AG09319 (cell line): ENCODE measurements at regions not wholly inside any gene's neighbourhood (a gene's known extent, or its start where the extent isn't known, plus 50 kb on each side); places are given as distances from the start of the nearest gene placed in this dataset.
A peak's percentile ranks its signal among the peaks of the same experiment; 100 is the strongest.

Source experiments
- DNase-seq: peaks from one replicate; pipeline ENCODE4 v3.0.0-alpha.2; 2010; ENCODE audit warnings: low read depth; ENCODE audit errors: extremely low read depth
- TF ChIP-seq, protein P1 (sequence below): IDR thresholded peaks from 2 replicates; pipeline ENCODE4 v1.5.1; 2011; ENCODE audit warnings: low read depth, mild to moderate bottlenecking, inconsistent platforms, low read length, moderate library complexity

DNA sequence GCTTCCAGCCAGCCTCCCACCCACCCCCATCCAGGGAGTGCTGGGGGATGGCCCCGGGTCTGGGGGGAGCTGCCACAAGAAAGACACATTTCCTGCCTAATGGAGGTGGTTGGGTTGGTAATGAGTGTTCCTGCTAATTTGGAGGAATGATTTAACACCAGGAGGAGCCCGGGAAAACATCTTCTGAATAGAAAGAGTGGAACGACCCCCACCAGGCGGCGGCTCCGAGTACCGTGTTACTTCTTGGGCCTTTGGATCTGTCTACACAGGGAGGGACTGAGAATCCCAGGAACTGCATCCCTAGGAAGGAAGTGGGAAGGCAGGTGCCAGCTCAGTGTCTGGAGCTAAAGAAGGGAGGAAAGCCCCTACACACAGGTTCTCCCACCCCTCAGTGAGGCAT lies 64.6 kb downstream of the TSPAN17 start:
- TF ChIP-seq, protein P1, sequence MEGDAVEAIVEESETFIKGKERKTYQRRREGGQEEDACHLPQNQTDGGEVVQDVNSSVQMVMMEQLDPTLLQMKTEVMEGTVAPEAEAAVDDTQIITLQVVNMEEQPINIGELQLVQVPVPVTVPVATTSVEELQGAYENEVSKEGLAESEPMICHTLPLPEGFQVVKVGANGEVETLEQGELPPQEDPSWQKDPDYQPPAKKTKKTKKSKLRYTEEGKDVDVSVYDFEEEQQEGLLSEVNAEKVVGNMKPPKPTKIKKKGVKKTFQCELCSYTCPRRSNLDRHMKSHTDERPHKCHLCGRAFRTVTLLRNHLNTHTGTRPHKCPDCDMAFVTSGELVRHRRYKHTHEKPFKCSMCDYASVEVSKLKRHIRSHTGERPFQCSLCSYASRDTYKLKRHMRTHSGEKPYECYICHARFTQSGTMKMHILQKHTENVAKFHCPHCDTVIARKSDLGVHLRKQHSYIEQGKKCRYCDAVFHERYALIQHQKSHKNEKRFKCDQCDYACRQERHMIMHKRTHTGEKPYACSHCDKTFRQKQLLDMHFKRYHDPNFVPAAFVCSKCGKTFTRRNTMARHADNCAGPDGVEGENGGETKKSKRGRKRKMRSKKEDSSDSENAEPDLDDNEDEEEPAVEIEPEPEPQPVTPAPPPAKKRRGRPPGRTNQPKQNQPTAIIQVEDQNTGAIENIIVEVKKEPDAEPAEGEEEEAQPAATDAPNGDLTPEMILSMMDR: no peak
- no peak for DNase-seq

DNA sequence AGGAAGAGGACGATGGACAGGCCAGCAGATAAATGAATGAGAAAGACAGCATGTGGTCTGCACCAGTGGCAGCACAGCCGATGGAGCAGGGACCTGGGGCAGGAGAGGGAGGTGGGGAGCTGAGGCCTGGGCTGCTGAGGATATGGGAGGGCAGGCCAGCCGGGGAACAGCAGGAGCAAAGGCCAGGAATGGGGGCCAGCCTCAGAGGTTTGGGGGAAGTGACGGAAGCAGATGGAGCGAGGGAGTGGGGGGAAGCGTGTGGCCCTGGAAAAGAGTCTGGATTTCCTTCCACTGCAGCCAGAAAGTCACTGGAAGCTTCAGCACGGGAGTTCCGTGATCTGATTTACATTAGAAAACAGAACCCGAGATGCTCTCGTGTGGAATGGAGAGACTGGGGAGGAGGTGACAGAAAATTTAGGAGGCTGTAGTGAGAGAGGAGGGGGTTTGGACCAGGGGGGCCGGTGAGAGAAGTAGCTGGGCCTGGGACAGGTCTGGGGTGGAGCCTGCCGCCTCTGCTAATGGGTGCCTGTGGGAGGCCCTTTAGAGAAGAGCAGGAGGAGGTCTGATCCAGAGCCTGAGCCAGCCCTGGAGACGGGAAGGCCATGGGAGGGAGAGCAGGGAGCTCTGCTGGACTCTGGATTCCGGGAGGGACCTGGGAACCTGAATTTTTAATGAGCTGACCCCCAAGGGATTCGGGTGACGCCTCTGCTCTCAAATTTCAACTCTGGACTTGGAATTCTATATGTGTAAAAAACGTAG lies 65.4 kb downstream of the TSPAN17 start:
- DNase-seq: no peak
- TF ChIP-seq, protein P1: no peak

DNA sequence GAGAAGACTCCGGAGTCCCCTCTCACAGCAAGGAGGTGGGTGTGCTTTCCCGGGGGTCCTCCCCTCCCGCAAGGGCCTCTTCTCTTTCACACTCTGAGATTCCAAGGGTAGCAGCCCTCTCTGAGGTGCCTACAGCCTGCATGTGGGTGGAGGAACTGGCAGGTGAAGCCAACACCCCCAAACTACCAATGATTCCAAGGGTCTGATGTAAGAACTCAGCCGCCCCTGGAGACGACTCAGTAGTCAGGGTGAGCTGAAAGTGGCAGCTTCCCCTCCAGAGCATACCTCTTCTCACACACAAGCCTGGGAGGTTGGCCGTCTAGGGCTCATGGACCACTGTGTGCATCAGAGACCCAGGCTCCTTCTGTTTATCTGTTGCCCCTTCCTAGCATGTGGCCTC lies 66.1 kb downstream of the TSPAN17 start:
- no peak for DNase-seq
- TF ChIP-seq, protein P1: no peak

DNA sequence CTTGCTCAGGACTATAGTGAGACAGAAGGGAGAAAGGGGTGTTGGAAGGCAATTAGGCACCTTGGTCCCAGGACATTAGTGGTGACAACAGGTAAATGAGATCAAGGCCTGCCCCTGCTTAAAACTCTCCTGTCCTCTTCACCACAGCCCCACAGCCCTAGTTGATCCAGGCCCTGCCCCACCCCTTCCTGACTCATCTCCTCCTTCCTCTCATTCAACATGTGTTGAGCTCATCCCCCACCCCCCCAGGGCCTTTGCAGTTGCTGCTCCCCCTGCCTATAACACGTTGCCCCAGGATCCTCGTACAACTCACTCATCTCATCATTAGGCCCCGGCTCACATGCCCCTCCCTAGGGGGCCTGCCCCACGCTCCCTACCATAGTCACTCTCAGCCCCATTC lies 66.8 kb downstream of the TSPAN17 start:
- DNase-seq: no peak
- TF ChIP-seq, protein P1: no peak

DNA sequence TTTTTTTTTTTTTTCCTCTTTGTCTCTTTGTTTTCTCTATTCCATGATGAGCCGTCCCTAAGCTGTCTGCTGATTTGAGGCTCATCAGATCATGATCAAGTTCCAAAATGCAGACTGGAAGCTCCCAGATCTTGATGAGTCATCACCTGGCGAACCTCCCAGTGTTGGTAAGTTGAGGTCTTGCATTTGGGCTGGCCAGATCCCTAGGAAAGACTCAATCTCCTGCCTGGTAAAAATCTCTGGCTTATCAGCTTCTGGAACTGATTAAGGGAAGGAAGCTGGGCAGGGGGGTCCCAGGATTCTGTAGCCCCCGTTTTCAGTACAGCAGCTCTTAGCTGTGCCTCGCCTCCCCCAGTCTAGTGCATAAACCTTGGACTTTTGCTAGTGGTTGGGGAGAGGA lies 69.0 kb downstream of the TSPAN17 start:
- TF ChIP-seq, protein P1: no peak
- DNase-seq: peak; percentile 46

DNA sequence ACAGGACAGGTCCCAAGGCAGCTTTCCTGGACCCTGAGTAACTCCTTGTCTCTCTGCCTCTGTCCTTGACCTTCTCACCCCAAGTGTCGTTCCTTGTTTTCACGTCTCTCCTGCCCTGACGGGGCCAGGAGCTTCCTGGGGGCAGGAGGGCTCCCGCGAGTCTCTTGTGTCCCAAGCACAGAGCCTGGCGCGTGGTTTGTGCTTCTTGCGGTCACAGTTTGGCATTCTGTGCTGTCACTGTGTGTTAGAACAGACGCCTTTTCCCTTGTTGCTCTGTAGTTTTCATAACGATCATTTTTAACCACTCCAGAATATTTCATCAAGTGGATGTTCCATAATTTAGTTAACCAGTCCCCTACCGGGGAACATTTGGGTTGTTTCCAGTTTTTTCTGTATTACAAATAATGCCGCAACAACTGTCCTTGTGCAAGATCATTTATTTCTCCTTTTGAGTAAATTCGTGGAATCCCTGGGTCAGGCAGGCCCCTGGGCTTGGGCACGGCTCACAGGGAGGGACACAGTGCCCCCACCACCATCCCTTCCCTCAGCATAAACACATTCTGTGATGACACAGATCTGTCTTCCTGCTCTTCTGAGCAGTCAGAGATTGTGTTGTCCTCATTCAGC lies 71.9 kb downstream of the TSPAN17 start:
- TF ChIP-seq, protein P1: no peak
- no peak for DNase-seq

DNA sequence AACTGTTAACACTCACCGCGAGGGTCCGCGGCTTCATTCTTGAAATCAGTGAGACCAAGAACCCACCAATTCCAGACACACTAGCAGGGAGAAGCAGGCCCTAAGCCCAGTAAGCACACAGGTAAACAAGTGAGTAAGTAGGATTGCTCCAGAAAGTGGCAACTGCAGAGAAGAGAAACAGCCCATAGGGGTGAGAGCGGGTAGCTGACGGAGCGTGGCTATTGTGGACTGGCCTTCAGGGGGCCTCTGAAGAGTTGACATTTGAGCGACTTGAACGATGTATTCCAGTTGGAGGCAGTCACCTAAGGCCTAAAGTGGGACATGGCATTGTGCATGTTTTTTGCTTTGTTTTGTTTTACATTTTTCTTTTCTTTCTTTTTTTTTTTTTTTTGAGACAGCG lies 74.2 kb downstream of the TSPAN17 start:
- TF ChIP-seq, protein P1: no peak
- DNase-seq: no peak
